Ascending aorta (tissue), 2 donors: ENCODE measurements at regions not wholly inside any gene's neighbourhood (a gene's known extent, or its start where the extent isn't known, plus 50 kb on each side); places are given as distances from the start of the nearest gene placed in this dataset.
"Not testable (repeated sequence)": the region's sequence is repeated elsewhere in the genome, so short reads cannot be mapped to it uniquely, and the experiment has no call there.

Experiments
- DNase-seq, 2 donors: peaks; one replicate each; pipeline ENCODE4 v3.0.0-alpha.2; 2019; ENCODE audit warnings: low spot score in 2 of 2
- H3K27ac ChIP-seq, 2 donors: fragments of 200-600 bp; sonication (generic); one replicate each; pipeline ENCODE4 v1.5.1; 2016 to 2017; ENCODE audit warnings: mild to moderate bottlenecking in 1 of 2
- H3K27me3 ChIP-seq: fragments of 200-600 bp; sonication (generic); one replicate; pipeline ENCODE4 v1.5.1; 2017
- H3K36me3 ChIP-seq, 2 donors: fragments of 200-600 bp; sonication (generic); one replicate each; pipeline ENCODE4 v1.5.1; 2016
- H3K4me1 ChIP-seq, 2 donors: fragments of 200-600 bp; sonication (generic); one replicate each; pipeline ENCODE4 v1.5.1; 2016 to 2017; ENCODE audit warnings: mild to moderate bottlenecking in 1 of 2
- H3K4me3 ChIP-seq, 2 donors: fragments of 200-600 bp; sonication (generic); one replicate each; pipeline ENCODE4 v1.5.1; 2016 to 2017; ENCODE audit warnings: mild to moderate bottlenecking in 1 of 2
- H3K9me3 ChIP-seq, 2 donors: fragments of 200-600 bp; sonication (generic); one replicate each; pipeline ENCODE4 v1.5.1; 2016
- intact Hi-C: fragments of 100-400 bp; cut with DNase I; formaldehyde crosslinking; loops from one replicate; pipeline ENCODE4 v1.15.1; 2023
- TF ChIP-seq, protein P1 (sequence below), 3 experiments: fragments of 200-600 bp in 2 of 3; fragments of 450-650 bp in 1 of 3; sonication (generic) in 2 of 3; IDR thresholded peaks; one replicate each; pipeline ENCODE4 v1.5.1; 2016 to 2019; ENCODE audit warnings: antibody characterized with exemption in 3 of 3, mild to moderate bottlenecking in 1 of 3, moderate library complexity in 1 of 3

GRCh38 chr22:40094485-40094884 lies 83.2 kb upstream of the TNRC6B start:
- Histone ChIP-seq H3K4me1 (no peaks in the 10 kb centered on the region), H3K9me3 (no peaks in the 10 kb centered on the region), H3K27me3 (no peaks in the 10 kb centered on the region), H3K27ac (no peak overlapping the region), H3K4me3 (peak overlapping the region in 1 of 2 donors; percentile 2), H3K36me3 (no peaks in the 10 kb centered on the region)
- DNase-seq = no peak
- intact Hi-C loops = no loop called here
- TF ChIP-seq, protein P1, sequence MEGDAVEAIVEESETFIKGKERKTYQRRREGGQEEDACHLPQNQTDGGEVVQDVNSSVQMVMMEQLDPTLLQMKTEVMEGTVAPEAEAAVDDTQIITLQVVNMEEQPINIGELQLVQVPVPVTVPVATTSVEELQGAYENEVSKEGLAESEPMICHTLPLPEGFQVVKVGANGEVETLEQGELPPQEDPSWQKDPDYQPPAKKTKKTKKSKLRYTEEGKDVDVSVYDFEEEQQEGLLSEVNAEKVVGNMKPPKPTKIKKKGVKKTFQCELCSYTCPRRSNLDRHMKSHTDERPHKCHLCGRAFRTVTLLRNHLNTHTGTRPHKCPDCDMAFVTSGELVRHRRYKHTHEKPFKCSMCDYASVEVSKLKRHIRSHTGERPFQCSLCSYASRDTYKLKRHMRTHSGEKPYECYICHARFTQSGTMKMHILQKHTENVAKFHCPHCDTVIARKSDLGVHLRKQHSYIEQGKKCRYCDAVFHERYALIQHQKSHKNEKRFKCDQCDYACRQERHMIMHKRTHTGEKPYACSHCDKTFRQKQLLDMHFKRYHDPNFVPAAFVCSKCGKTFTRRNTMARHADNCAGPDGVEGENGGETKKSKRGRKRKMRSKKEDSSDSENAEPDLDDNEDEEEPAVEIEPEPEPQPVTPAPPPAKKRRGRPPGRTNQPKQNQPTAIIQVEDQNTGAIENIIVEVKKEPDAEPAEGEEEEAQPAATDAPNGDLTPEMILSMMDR (IDR thresholded peaks at IDR 0.05) = no peak

DNA sequence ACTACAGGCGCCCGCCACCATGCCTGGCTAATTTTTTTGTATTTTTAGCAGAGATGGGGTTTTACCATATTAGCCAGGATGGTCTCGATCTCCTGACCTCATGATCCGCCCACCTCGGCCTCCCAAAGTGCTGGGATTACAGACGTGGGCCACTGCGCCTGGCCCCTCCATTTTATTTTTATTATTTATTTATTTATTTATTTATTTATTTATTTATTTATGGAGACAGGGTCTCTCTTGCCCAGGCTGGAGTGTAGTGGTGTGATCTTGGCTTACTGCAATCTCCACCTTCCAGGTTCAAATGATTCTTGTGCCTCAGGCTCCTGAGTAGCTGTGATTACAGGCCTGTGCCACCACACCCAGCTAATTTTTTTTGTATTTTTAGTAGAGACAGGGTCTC lies 77.8 kb upstream of the TNRC6B start:
- DNase-seq, H3K9me3 ChIP-seq, intact Hi-C loops, H3K36me3 ChIP-seq, H3K27me3 ChIP-seq, H3K27ac ChIP-seq, H3K4me1 ChIP-seq, H3K4me3 ChIP-seq: not testable (repeated sequence)

GRCh38 chr22:40105755-40106154 lies 72.0 kb upstream of the TNRC6B start:
- no peak for DNase-seq
- H3K27ac ChIP-seq = no peak overlapping the region
- no peaks in the 10 kb centered on the region for H3K9me3 ChIP-seq
- H3K4me3 ChIP-seq = no peak overlapping the region
- H3K36me3 ChIP-seq = no peaks in the 10 kb centered on the region
- H3K4me1 ChIP-seq = peaks cover 5 to 14% of the 10 kb centered on the region in 2 donors
- no peaks in the 10 kb centered on the region for H3K27me3 ChIP-seq
- intact Hi-C loops = no loop called here
- TF ChIP-seq, protein P1 (IDR thresholded peaks at IDR 0.05) = no peak

DNA sequence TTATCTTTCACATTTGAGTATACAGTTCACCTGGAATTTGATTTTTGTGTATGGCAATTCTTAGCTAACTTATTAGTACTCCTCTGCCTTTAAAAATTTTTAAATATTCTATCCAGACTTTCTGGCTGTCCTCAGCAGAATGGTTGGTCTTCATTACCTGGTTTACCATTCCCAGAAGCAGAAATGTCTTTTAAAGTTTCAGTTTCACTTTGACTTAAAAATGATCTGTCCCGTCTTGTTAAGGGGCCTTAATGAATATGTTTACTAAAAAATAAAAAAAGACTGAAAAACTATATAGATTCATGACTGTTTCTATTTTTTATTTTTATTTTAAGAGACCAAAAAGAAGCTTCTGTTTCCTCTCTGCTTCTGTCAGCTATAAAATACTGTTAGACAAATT lies 70.5 kb upstream of the TNRC6B start:
- TF ChIP-seq, protein P1 (IDR thresholded peaks at IDR 0.05) = no peak
- H3K4me1 ChIP-seq = peaks cover 5 to 14% of the 10 kb centered on the region in 2 donors
- peak overlapping the region in 1 of 2 donors; percentile 32 for H3K27ac ChIP-seq
- intact Hi-C loops = no loop called here
- no peaks in the 10 kb centered on the region for H3K9me3 ChIP-seq
- no peaks in the 10 kb centered on the region for H3K36me3 ChIP-seq
- no peak for DNase-seq
- H3K27me3 ChIP-seq = no peaks in the 10 kb centered on the region
- peak overlapping the region; percentile 44 to 51 for H3K4me3 ChIP-seq

DNA sequence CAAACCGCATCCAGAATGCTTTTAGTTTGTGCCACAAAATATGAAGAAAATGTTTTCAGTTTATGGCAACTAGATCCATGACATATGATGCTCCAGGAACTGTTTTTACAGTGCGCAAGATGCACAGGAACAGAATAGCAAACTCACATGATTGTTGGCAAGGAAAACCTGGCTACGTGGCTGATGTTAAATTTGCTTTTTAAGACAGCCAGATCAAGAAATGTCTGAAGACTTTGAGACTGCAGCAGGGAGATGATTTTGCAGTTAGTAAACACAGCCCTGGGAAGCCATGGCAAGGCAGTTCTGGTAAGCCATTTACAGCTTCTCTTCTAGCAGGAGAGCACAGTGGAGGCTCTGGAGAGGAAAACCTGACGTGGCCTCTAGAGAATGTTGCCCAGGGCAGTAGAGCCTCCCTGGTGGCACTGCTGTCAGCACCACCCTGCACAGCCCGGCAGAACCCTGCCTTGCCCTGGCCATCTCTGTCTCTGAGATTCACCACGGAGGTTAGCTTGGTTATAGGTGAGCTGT lies 69.8 kb upstream of the TNRC6B start:
- no peak for DNase-seq
- intact Hi-C loops = no loop called here
- TF ChIP-seq, protein P1 (IDR thresholded peaks at IDR 0.05) = no peak
- no peaks in the 10 kb centered on the region for H3K9me3 ChIP-seq
- H3K27me3 ChIP-seq = no peaks in the 10 kb centered on the region
- peaks cover 5 to 14% of the 10 kb centered on the region in 2 donors for H3K4me1 ChIP-seq
- no peaks in the 10 kb centered on the region for H3K36me3 ChIP-seq
- peak overlapping the region; percentile 44 to 51 for H3K4me3 ChIP-seq
- H3K27ac ChIP-seq = peak overlapping the region; percentile 32 to 56

- peak overlapping the region in 1 of 2 donors; percentile 56 for H3K27ac ChIP-seq
- intact Hi-C loops = no loop called here
- no peaks in the 10 kb centered on the region for H3K36me3 ChIP-seq
- H3K9me3 ChIP-seq = no peaks in the 10 kb centered on the region
- peak overlapping the region; percentile 44 to 51 for H3K4me3 ChIP-seq
- TF ChIP-seq, protein P1 (IDR thresholded peaks at IDR 0.05) = no peak
- H3K4me1 ChIP-seq = peaks cover 5 to 14% of the 10 kb centered on the region in 2 donors
- DNase-seq = no peak
- no peaks in the 10 kb centered on the region for H3K27me3 ChIP-seq
Measured at GRCh38 chr22:40108396-40108795, 69.3 kb upstream of the TNRC6B start.

GRCh38 chr22:40108926-40109325 lies 68.8 kb upstream of the TNRC6B start:
- H3K27me3 ChIP-seq, intact Hi-C loops, H3K9me3 ChIP-seq, DNase-seq, H3K27ac ChIP-seq, H3K36me3 ChIP-seq, H3K4me3 ChIP-seq: not testable (repeated sequence)
- peaks cover 5 to 14% of the 10 kb centered on the region in 2 donors for H3K4me1 ChIP-seq
